Activated T-helper 1 cell treated with anti-CD3 and anti-CD28 coated beads, Interleukin-12 subunit alpha, Interleukin-12 subunit beta, Interleukin-2, Interleukin-4 antibody, amounts not matched to agents 30 ng/mL and 10 ng/mL and 1 ng/mL, durations not matched to agents 14 hours and 24 hours and 36 hours (primary cell): ENCODE measurements at regions not wholly inside any gene's neighbourhood (a gene's known extent, or its start where the extent isn't known, plus 50 kb on each side); places are given as distances from the start of the nearest gene placed in this dataset.

ENCODE experiments used
- DNase-seq: peaks from one replicate; pipeline ENCODE4 v3.0.0; 2021; ENCODE audit warnings: low spot score
- H3K27ac Mint-ChIP-seq: one replicate; pipeline ENCODE4 v1.8.0; 2021; ENCODE audit warnings: mild to moderate bottlenecking, mixed read lengths
- H3K27me3 Mint-ChIP-seq: one replicate; pipeline ENCODE4 v1.8.0; 2022; ENCODE audit warnings: mild to moderate bottlenecking, moderate library complexity, mixed read lengths; ENCODE audit not compliant: insufficient read depth
- H3K36me3 Mint-ChIP-seq: one replicate; pipeline ENCODE4 v1.8.0; 2021; ENCODE audit warnings: low read depth, mixed read lengths
- H3K4me1 Mint-ChIP-seq: one replicate; pipeline ENCODE4 v1.8.0; 2021; ENCODE audit warnings: low read depth, mixed read lengths
- H3K4me3 Mint-ChIP-seq: one replicate; pipeline ENCODE4 v1.8.0; 2021; ENCODE audit warnings: mild to moderate bottlenecking, moderate library complexity, mixed read lengths
- H3K9me3 Mint-ChIP-seq: one replicate; pipeline ENCODE4 v1.8.0; 2021; ENCODE audit warnings: mixed read lengths
- intact Hi-C: fragments of 100-400 bp; cut with micrococcal nuclease; formaldehyde crosslinking; loops from one replicate; pipeline ENCODE4 v1.15.1; 2024

DNA sequence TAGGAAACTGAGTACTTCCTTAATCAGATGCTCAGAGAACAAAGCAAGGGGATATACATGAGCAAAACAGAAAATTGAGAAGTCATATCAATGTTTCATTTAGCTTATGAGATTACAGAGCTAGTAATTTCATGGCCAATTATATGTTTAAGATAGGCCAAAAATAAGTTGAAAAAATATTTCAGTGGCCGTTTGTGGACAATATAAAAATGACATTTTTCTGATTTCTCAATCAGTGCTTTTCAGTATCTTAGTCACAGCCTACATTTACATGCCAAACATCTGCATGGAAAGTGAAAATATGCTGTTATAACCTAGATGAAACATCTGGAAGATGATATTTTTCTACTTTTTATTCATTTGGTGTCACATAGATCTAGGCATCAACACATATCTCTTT is 192.5 kb downstream of the HLX start:
- Mint-ChIP-seq H3K4me1 (peaks cover 18% of the 10 kb centered on the region), H3K4me3 (no peak overlapping the region), H3K9me3 (no peaks in the 10 kb centered on the region), H3K27ac (no peak overlapping the region), H3K27me3 (no peaks in the 10 kb centered on the region), H3K36me3 (no peaks in the 10 kb centered on the region)
- intact Hi-C loops, result loop anchor here (10.0 kb wide), 1 partner anchor 197 kb away; the partner anchor contains the start of gene HLX
- DNase-seq, result no peak

DNA sequence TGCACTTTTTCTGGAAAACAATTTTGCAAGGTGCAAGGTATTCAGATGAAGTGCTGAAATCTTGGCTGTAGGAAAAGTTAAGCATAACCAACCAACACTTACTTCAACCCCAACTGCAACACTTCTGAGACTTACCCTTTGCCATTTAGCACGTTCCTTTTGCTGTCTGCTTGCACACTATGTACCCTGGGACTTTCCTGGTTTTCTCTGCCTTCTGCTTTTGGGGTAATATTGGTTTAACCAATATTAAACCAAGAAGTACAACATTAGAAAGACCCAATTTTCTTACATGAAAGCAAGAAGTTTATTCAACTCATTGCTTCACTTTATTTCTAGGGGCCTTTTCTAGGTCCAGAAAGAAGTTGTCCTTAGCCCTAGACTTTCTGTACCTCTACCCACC is 193.0 kb downstream of the HLX start:
- Mint-ChIP-seq H3K27ac (no peak overlapping the region), H3K27me3 (no peaks in the 10 kb centered on the region), H3K4me3 (no peak overlapping the region), H3K9me3 (no peaks in the 10 kb centered on the region), H3K36me3 (no peaks in the 10 kb centered on the region), H3K4me1 (peaks cover 18% of the 10 kb centered on the region)
- intact Hi-C loops, result loop anchor here (10.0 kb wide), 1 partner anchor 197 kb away; the partner anchor contains the start of gene HLX
- no peak for DNase-seq

DNA sequence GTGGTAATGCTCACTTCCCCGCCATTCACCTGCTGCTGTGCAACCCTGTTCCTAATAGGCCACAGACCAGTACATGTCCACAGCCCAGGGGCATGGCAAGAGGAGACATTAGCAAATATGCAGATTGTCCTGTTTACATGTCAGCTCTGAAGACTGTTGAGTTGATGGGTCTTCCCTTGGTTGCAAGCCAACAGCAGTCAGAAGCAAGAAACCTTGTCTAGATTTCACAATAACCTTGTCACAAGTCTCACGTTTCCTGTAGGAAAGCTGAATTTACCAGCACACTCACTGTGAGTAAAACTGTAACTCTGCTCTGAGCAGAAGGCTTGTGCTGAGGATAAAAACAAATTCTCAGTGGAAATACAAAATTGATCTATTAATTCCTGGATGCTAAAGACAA is 195.1 kb downstream of the HLX start:
- no peaks in the 10 kb centered on the region for H3K36me3 Mint-ChIP-seq
- H3K4me1 Mint-ChIP-seq, result peaks cover 14% of the 10 kb centered on the region
- peak overlapping the region; percentile 48 for H3K27ac Mint-ChIP-seq
- H3K4me3 Mint-ChIP-seq, result no peak overlapping the region
- no peaks in the 10 kb centered on the region for H3K9me3 Mint-ChIP-seq
- no peaks in the 10 kb centered on the region for H3K27me3 Mint-ChIP-seq
- intact Hi-C loops, result loop anchor here (10.0 kb wide), 1 partner anchor 200 kb away; the partner anchor contains the start of gene HLX
- no peak for DNase-seq

DNA sequence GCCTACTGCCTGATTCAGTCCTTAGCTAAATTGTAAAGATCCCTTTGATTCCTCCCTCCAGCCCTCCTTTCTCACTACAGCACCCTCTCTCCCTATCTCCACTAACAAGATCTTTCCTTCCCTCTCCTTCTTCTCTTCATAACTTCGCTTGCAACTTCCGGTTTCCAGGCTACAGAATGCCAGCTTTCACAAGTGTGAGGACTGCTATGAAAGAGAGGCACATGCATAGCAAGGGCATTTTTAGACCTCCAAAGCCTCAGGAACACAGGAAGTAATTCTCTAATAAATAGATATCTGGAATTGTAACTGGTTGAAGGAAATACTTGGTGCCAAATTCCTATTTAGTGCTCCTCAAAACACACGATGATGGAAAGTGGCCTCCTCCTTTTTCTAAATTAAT is 196.7 kb downstream of the HLX start:
- intact Hi-C loops, result loop anchor here (10.0 kb wide), 1 partner anchor 201 kb away; the partner anchor contains the start of gene HLX
- H3K4me1 Mint-ChIP-seq, result peaks cover 6% of the 10 kb centered on the region
- DNase-seq, result no peak
- H3K9me3 Mint-ChIP-seq, result no peaks in the 10 kb centered on the region
- H3K27ac Mint-ChIP-seq, result no peak overlapping the region
- H3K36me3 Mint-ChIP-seq, result no peaks in the 10 kb centered on the region
- no peaks in the 10 kb centered on the region for H3K27me3 Mint-ChIP-seq
- no peak overlapping the region for H3K4me3 Mint-ChIP-seq

DNA sequence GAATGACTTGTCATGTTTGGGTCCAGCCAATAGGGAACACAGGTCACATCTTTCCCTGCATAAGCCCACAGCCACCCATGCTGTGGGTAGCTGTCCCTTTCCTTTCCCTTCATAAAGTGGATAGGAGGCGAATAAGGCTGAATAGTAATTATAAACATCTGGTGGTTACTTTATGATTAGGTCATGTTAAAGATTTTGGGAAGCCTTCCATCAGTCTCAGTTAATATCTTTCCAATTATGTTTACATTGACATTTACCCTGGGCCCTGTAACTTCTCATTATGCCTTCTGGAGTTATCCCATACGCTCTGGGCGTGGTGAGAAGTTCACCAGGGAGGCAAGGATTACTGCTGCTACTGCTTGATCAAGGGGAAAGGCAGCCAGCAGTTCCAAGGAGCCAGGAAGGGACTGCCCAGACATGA is 197.2 kb downstream of the HLX start:
- Mint-ChIP-seq H3K9me3 (no peaks in the 10 kb centered on the region), H3K4me1 (peaks cover 6% of the 10 kb centered on the region), H3K27me3 (no peaks in the 10 kb centered on the region), H3K27ac (no peak overlapping the region), H3K4me3 (no peak overlapping the region), H3K36me3 (no peaks in the 10 kb centered on the region)
- intact Hi-C loops, result loop anchor here (10.0 kb wide), 1 partner anchor 202 kb away; the partner anchor contains the start of gene HLX
- DNase-seq, result no peak

DNA sequence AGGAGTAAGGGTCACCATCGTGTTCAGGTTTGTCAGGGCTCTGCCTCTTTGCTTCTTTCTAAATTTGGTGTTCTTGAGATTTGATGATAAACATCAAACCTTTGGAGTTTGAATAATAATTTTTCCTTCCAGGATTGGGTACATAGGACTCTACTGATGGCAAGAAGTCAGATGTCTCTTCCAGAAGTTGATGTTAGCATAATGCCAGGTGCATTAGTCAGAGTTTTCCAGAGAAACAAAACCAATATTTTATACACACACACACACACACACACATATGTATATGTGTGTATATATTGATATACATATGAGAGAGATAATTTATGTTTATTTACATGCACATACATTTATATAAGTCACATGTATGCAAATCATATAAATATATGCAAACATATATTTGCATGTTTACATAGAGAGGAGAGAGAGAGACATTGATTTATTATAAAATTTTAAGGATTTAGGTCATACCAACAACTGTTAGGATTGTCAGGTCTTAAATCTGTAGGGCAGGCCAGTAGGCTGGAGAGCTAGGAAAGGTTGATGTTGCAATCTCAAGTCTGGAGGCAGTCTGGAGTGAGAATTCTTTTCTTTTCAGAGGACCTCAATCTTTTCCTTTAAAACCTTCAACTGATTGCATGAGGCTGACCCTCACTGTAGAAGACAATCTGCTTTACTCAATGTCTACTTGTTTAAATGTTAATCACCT is 199.2 kb downstream of the HLX start:
- Mint-ChIP-seq H3K36me3 (no peaks in the 10 kb centered on the region), H3K27me3 (peaks cover 2% of the 10 kb centered on the region), H3K4me3 (no peak overlapping the region), H3K4me1 (peaks cover 6% of the 10 kb centered on the region), H3K27ac (no peak overlapping the region), H3K9me3 (no peaks in the 10 kb centered on the region)
- intact Hi-C loops, result loop anchor here (10.0 kb wide), 1 partner anchor 204 kb away; the partner anchor contains the start of gene HLX
- DNase-seq, result no peak

DNA sequence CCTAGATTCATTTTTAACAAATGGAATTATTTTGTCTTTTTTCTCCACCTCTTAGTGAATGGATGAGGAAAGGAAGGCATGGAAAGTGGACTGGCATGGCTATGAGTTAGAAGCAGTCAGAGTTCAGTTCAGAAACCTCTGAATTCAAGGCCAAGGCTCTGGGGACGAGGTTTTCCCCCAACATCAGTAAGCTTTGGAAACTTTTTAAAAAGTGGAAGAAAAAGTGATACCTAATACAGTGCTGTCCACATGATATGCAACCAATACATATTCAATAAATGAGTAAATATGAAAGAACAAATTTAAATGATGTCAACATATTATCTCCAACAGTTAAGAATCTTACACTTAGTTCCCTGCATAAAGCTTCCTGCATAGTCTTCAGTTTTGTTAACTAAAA is 204.7 kb downstream of the HLX start:
- Mint-ChIP-seq H3K27me3 (peaks cover 2% of the 10 kb centered on the region), H3K4me1 (no peaks in the 10 kb centered on the region), H3K4me3 (no peak overlapping the region), H3K27ac (peak overlapping the region; percentile 40), H3K36me3 (no peaks in the 10 kb centered on the region), H3K9me3 (no peaks in the 10 kb centered on the region)
- intact Hi-C loops, result no loop called here
- no peak for DNase-seq

DNA sequence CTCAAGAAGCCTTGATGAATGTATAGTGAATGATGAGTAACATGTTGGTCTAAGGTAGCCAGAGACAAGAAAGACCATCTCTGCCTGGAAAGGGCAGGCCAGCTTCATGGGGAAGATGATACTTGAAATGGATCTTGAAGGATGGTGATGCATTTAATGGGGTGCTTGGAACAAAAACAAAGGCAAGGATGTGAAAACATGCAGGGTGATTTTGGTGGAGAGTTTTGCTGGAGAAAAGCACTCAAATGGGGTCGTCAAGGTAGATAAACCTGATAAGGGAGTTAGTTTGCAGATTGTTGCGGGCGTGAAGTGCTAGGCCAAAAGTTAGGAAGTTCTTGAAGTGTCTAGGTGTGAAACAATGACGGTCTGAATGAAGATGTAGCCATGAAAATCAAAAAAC is 205.4 kb downstream of the HLX start:
- peak overlapping the region; percentile 40 for H3K27ac Mint-ChIP-seq
- no peak for DNase-seq
- H3K27me3 Mint-ChIP-seq, result peaks cover 2% of the 10 kb centered on the region
- intact Hi-C loops, result no loop called here
- no peaks in the 10 kb centered on the region for H3K4me1 Mint-ChIP-seq
- H3K36me3 Mint-ChIP-seq, result no peaks in the 10 kb centered on the region
- no peaks in the 10 kb centered on the region for H3K9me3 Mint-ChIP-seq
- H3K4me3 Mint-ChIP-seq, result no peak overlapping the region

DNA sequence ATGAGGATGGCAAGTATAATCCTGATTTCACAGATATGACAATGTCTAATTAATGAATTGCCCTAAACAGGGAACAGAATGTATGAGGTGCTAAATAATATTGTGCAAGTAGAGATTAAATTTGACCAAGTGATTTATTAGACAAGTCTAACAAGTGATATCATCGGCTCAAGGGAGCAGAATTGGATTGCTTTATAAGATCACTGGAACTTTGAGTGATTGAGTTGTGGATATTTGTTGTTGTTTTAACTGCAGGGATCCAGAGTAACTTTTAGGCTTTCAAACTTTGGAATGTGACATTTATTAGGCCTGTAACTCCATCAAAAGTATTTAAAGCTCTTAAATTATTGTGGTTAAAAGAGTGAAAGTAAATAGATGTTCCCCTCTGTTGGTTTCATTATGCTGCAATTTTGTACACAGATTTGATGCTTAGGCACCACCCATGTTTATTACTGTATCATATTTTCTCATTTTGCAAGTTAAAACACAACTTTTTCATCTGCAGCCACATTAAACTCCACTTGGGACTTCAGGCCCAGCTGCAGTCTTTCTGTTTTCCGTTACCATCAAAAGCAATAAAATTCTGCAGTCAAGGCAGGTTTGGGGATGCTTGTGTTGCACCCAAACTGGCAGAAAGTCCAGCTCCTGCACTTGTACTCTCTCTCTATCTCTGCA is 206.6 kb downstream of the HLX start:
- H3K9me3 Mint-ChIP-seq, result no peaks in the 10 kb centered on the region
- DNase-seq, result no peak
- no peaks in the 10 kb centered on the region for H3K36me3 Mint-ChIP-seq
- no peak overlapping the region for H3K27ac Mint-ChIP-seq
- intact Hi-C loops, result no loop called here
- no peak overlapping the region for H3K4me3 Mint-ChIP-seq
- H3K27me3 Mint-ChIP-seq, result peaks cover 2% of the 10 kb centered on the region
- H3K4me1 Mint-ChIP-seq, result no peaks in the 10 kb centered on the region

DNA sequence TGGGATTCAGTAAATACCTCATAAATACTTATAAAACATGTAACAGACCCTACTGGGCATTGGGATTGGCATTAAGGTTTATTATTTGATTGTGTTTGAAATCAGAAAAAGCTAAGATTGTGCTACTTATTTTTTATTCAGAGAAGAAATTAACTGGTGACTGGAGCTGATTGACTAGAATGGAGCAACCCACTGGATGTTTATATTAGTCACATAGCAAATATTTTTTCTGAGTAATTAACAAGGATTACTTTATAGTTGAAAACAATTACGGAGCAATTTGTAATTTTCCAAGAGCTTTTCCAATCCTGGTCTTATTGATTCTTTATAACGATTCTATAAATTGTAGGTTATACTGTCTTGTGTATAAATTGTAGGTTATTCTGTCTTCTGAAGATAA is 208.7 kb downstream of the HLX start:
- Mint-ChIP-seq H3K9me3 (no peaks in the 10 kb centered on the region), H3K27me3 (peaks cover 2% of the 10 kb centered on the region), H3K4me1 (no peaks in the 10 kb centered on the region), H3K4me3 (no peak overlapping the region), H3K36me3 (no peaks in the 10 kb centered on the region), H3K27ac (no peak overlapping the region)
- no peak for DNase-seq
- intact Hi-C loops, result no loop called here

DNA sequence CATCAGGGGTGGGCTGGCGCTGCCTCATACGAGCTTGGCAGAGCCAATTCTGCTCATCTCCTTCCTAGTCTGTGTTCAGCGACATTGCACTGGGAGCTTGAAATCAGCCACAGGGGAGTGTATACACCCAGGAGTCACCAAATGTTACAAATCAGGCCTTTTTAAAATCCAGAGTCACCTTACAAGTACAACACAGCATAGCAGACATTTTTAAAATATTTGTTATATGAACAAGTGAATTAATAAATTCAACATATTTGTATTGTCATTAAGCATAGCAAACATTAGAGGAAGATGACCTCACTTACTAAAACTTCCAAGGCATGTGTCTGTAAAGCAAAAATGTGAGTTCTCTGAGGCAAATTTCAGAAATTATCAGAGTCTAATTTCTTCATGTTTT is 210.0 kb downstream of the HLX start:
- no peaks in the 10 kb centered on the region for H3K9me3 Mint-ChIP-seq
- H3K4me3 Mint-ChIP-seq, result no peak overlapping the region
- no peaks in the 10 kb centered on the region for H3K36me3 Mint-ChIP-seq
- no peaks in the 10 kb centered on the region for H3K4me1 Mint-ChIP-seq
- intact Hi-C loops, result no loop called here
- DNase-seq, result no peak
- peaks cover under 1% of the 10 kb centered on the region for H3K27me3 Mint-ChIP-seq
- no peak overlapping the region for H3K27ac Mint-ChIP-seq

DNA sequence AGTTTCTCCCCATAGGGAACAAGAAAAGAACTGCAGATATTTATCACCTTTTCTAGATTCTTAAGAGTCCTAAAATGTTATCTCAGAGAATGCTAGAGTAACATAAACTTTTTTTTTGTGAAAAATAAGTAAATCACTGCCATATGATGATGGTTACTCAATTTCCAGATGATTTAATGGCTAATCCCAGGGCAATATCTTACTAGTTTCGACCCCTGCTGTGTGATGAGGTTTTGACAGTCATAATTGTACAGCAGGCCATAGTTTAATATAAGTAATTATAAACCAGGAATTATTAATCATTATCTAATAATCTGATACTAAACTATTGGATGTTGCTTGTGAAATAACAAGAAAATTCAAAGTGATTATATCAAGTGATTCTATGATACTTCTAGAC is 210.6 kb downstream of the HLX start:
- H3K9me3 Mint-ChIP-seq, result no peaks in the 10 kb centered on the region
- no peaks in the 10 kb centered on the region for H3K36me3 Mint-ChIP-seq
- peaks cover 3% of the 10 kb centered on the region for H3K27me3 Mint-ChIP-seq
- intact Hi-C loops, result no loop called here
- no peak overlapping the region for H3K27ac Mint-ChIP-seq
- H3K4me3 Mint-ChIP-seq, result no peak overlapping the region
- DNase-seq, result no peak
- H3K4me1 Mint-ChIP-seq, result no peaks in the 10 kb centered on the region
